ENCODE measurements at regions not wholly inside any gene's neighbourhood (a gene's known extent, or its start where the extent isn't known, plus 50 kb on each side); places are given as distances from the start of the nearest gene placed in this dataset.

GRCh38 chr1:65725064-65725463, 67.6 kb upstream of the PDE4B start:
- TF ChIP-seq, protein P1, sequence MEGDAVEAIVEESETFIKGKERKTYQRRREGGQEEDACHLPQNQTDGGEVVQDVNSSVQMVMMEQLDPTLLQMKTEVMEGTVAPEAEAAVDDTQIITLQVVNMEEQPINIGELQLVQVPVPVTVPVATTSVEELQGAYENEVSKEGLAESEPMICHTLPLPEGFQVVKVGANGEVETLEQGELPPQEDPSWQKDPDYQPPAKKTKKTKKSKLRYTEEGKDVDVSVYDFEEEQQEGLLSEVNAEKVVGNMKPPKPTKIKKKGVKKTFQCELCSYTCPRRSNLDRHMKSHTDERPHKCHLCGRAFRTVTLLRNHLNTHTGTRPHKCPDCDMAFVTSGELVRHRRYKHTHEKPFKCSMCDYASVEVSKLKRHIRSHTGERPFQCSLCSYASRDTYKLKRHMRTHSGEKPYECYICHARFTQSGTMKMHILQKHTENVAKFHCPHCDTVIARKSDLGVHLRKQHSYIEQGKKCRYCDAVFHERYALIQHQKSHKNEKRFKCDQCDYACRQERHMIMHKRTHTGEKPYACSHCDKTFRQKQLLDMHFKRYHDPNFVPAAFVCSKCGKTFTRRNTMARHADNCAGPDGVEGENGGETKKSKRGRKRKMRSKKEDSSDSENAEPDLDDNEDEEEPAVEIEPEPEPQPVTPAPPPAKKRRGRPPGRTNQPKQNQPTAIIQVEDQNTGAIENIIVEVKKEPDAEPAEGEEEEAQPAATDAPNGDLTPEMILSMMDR (IDR thresholded peaks at IDR 0.05), result no peak
- TF ChIP-seq EZH2phosphoT487 (IDR thresholded peaks at IDR 0.05) (no peak), EZH2 (IDR thresholded peaks at IDR 0.05) (no peak)

Data from neural progenitor cell (in vitro differentiated cells).